Renal pelvis (tissue), 1 donor: ENCODE measurements at regions not wholly inside any gene's neighbourhood (a gene's known extent, or its start where the extent isn't known, plus 50 kb on each side); places are given as distances from the start of the nearest gene placed in this dataset.

ENCODE experiments used
- DNase-seq: peaks from one replicate; pipeline ENCODE4 v3.0.0-alpha.2; 2013

- no peak for DNase-seq
Measured at GRCh38 chr5:174376726-174377373, 331.3 kb downstream of the NSG2 start.

DNA sequence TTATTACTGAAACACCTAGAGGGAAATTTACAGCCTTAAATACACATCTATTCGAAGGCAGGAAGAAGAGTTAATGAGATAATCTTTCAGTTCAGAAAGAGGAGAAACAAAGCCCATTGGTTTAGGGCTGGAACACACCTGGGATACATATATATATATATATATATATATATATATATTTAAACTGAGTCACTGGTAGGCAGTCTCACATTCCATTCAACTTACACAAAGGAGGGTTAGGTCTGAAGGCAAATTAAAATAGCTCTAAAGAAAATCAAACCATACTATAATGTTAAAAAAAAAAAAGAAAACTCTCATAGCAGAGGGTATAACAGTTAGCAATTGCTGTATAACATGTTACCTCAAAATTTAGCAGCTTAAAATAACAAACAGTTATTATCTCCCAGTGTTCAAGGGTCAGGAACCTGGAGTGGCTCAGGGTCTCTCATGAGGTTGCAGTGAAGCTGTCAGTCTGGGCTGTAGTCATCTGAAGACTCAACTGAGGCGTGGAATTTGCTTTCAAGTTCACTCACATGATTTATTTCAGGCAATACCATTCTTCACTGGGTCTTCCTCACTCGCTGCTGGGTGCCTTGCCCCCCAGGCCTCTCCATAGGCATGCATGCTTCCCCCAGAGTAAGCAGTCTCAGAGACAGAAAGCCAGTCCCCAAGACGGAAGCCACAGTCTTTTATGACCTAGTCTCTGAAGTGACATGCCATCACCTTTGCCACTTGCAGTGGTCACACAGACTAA is 332.8 kb downstream of the NSG2 start:
- DNase-seq = no peak

DNA sequence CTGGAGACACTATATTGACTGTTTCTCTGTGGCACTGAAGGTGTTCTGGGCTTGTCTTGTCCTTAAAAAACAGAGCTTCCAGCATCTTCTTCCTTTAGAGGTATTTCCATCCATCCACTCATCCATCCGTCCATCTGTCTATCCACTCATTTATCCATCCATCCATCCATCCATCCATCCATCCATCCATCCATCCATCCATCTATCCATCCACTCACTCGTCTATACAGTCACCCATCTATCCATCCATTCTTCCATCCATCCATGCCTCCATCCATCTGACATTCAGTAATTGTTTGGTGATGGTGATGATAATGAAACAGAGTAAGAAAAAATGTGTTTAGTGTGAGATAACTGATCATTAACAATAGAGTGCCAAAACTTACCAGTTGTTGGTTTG is 334.8 kb downstream of the NSG2 start:
- DNase-seq = no peak

- DNase-seq = no peak
Measured at GRCh38 chr5:174381241-174381640, 335.7 kb downstream of the NSG2 start.

- DNase-seq = no peak
Measured at GRCh38 chr5:174383210-174384167, 338.0 kb downstream of the NSG2 start.

GRCh38 chr5:174384509-174384947 is 339.0 kb downstream of the NSG2 start:
- DNase-seq = peak; percentile 19

- no peak for DNase-seq
Measured at GRCh38 chr5:174386306-174386705, 338.1 kb upstream of the MSX2 start.

DNA sequence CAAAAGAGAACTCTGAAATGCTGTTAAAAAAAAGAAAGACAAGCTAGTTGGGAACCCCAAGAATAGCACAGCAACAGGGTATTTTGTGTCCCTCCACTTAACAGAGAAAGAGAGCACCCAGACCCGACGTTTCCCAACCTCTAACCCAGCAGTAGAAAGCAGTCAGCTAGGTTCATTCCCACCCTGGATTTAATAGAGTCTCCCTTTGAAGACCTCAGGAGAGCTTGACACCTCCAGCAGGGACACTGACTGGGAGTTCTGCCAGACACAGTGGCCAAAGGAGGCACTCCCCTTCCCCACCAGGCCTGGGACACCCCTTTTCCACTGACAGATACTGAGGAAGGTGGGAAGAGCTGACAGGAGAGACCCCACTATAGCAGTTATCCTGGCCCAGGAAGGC is 337.5 kb upstream of the MSX2 start:
- no peak for DNase-seq

DNA sequence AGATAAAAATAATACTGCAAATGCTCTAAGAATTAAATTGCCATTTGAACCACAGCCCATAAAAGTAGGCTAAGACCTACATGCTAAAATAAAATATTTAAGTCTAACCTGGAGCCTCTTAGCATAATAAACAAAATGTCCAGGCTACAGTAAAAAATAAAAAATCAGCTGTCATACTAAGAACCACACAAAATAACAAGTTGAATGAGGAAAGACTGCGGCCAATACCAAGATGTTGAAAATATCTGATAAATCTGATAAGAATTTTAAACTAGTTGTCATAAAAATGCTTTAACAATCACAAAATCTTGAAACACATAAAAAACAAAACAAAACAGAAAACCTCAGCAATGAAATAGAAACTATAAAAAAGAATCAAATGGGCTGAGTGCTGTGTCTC is 336.9 kb upstream of the MSX2 start:
- DNase-seq = no peak

DNA sequence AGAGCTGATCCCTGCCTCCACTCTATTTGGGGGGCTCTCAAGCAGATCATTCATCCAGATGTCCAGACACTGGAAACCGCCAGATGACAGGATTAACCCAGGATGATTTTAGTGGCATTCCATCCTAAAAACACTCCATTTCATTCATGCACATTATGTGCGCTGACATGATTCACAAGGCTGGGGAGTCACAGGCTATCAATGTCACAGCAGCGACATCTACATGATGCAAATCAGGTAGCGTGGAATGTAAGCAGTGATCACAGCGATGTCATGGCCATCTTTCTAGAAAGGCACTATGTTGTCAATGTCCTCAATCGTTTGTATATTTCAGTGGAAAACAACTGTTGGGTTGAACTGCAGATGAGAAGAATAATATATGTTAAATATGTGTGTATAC is 331.5 kb upstream of the MSX2 start:
- no peak for DNase-seq

GRCh38 chr5:174396541-174396940 is 327.8 kb upstream of the MSX2 start:
- no peak for DNase-seq

GRCh38 chr5:174397206-174397605 is 327.2 kb upstream of the MSX2 start:
- DNase-seq = no peak

- no peak for DNase-seq
Measured at GRCh38 chr5:174398171-174398570, 326.2 kb upstream of the MSX2 start.

DNA sequence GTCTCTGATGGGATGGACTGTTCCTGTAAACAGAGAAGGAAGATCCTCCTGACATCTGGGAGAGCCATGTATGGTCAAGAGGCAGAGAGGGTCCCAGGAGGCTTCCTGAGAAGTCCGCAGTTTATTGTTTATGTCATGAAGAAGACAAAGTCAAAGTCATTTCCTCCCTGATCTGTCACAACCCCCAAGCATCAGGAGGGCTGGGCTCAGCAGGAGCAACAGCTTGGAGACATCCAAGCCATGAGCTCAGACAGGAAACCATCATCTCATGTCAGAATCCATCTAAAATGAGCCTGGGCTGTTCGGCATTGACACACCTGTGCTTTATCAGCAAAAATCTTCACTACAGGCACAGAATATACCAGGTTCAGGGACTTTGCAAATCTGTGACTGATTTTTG is 325.0 kb upstream of the MSX2 start:
- DNase-seq = no peak

- no peak for DNase-seq
Measured at GRCh38 chr5:174400461-174400860, 323.9 kb upstream of the MSX2 start.

DNA sequence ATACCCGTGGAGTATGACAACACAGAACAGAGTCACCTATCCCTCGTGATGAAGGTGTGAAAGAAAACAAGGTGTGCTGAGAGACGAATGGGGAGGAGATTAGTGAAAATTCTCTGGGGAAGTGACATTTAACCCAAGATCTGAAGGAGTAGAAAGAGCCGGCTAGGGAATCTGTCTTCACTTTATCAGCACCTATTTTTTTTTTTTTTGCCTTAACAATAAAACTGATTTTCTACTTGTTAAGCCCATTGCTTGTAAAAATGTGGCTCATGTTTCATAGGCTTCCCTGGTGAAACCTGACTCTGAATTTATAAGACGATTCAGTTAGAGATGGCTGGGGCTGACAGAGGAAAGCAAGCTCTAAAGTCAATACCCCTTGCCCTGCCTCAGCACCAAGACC is 322.6 kb upstream of the MSX2 start:
- DNase-seq = no peak

- DNase-seq = no peak
Measured at GRCh38 chr5:174402222-174402812, 322.1 kb upstream of the MSX2 start.

DNA sequence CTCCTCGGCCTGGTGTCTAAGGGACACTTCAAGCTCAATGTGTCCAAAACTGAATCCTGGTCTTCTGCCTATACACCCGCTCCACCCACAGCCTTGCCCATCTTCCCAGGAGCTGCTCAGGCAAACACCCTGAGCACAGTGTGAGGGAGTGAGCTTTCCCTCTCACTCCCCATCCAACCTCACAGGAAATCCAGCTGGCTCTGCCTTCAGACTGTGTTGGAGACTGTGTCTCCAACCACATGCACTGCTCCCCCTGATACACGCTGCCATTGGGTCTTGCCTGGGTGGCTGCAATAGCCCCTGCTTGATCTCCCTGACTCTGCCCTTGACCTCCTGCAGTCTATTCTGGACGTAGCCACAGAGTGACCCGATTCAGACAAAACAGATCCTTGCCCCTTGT is 319.5 kb upstream of the MSX2 start:
- no peak for DNase-seq

DNA sequence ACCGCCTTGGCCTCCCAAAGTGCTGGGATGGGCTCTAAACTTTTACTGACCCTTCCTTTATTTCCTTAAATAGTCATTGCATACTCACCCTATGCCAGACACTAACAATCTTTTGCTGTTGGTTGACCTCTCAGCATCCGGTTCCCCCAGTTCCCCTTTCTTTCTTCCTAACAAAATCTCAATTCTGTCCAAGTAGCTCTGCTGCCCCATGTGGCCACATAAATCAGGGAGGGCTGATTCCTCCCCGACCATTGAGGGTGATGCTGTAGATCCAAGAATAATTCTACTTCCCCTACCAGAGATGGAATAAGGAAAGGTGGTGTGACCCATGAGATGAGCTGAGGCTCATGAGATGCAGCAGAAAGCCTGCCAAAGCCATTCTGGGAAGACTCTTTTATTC is 315.3 kb upstream of the MSX2 start:
- no peak for DNase-seq

DNA sequence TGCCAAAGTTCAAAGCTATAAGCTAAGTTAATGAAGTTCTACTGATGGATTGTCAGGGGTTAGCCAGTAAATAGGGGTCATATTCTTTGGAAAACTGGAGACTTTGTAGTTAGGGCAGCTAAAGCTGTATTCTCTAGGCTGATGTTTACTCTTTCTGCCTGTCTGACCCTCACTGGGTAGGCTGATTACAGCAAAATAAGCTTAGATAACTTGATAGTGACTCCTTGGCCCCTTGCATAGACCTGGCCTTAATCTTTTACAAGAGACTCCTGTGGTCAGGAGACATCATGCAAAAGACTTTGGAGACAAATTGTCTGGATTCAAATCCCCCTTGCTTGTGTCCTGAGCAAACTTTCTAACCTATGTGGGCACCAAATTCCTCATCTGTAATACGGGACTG is 314.4 kb upstream of the MSX2 start:
- no peak for DNase-seq

GRCh38 chr5:174410716-174411478 is 313.5 kb upstream of the MSX2 start:
- no peak for DNase-seq

- no peak for DNase-seq
Measured at GRCh38 chr5:174411479-174411819, 312.9 kb upstream of the MSX2 start.
